ENCODE measurements at regions not wholly inside any gene's neighbourhood (a gene's known extent, or its start where the extent isn't known, plus 50 kb on each side); places are given as distances from the start of the nearest gene placed in this dataset.

DNA sequence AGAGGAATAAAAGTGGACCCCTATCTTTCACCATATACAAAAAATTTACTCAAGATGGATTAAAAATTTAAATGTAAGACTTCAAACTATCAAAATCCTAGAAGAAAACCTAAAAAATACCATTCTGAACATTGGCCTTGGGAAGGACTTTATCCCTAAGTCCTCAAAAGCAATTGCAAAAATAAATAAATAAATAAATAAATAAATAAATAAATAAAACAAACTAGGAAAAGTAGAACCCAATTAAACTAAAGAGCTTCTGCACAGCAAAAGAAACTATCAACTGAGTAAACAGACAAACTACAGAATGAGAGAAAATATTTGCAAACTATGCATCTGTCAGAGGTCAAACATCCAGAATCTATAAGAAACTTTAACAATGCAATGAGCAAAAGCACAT lies 874.9 kb upstream of the PCDH20 start:
- TF ChIP-seq, protein P1, sequence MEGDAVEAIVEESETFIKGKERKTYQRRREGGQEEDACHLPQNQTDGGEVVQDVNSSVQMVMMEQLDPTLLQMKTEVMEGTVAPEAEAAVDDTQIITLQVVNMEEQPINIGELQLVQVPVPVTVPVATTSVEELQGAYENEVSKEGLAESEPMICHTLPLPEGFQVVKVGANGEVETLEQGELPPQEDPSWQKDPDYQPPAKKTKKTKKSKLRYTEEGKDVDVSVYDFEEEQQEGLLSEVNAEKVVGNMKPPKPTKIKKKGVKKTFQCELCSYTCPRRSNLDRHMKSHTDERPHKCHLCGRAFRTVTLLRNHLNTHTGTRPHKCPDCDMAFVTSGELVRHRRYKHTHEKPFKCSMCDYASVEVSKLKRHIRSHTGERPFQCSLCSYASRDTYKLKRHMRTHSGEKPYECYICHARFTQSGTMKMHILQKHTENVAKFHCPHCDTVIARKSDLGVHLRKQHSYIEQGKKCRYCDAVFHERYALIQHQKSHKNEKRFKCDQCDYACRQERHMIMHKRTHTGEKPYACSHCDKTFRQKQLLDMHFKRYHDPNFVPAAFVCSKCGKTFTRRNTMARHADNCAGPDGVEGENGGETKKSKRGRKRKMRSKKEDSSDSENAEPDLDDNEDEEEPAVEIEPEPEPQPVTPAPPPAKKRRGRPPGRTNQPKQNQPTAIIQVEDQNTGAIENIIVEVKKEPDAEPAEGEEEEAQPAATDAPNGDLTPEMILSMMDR (IDR thresholded peaks at IDR 0.05), result no peak
- TF ChIP-seq ZFX (IDR thresholded peaks at IDR 0.05; ENCODE audit: borderline replicate concordance), result no peak

Data from 22Rv1 (cell line).